ENCODE measurements at regions not wholly inside any gene's neighbourhood (a gene's known extent, or its start where the extent isn't known, plus 50 kb on each side); places are given as distances from the start of the nearest gene placed in this dataset.

DNA sequence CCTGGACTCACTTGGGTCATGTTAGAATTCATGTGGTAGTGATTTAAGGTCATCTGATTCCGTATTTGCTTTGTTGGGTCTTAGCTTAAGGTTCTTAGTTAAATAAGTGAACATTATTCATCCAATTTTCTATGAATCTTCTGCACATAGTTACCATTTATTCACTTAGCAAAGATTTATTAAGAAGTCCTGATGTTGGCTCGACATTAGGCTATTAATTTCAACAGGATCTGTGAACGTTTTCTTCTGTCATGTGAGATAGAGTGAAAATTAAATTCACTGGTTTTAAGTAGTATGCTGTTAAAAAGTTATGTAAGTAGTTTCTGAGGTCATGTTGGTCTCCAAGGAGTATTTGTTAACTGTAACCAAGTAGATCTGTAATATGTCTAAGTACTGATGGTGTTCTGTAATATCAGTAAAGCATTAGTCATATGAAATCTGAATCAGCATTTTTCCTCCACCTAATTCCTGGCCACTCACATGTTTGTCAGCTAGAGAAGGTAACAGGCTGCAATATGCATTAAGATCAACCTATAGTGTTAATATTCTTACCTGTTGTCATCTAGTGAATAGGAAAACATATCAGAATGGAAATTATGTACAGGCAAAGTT lies 155.6 kb downstream of the PCDH7 start:
- no peak for DNase-seq (ENCODE audit: low read depth)

DNA sequence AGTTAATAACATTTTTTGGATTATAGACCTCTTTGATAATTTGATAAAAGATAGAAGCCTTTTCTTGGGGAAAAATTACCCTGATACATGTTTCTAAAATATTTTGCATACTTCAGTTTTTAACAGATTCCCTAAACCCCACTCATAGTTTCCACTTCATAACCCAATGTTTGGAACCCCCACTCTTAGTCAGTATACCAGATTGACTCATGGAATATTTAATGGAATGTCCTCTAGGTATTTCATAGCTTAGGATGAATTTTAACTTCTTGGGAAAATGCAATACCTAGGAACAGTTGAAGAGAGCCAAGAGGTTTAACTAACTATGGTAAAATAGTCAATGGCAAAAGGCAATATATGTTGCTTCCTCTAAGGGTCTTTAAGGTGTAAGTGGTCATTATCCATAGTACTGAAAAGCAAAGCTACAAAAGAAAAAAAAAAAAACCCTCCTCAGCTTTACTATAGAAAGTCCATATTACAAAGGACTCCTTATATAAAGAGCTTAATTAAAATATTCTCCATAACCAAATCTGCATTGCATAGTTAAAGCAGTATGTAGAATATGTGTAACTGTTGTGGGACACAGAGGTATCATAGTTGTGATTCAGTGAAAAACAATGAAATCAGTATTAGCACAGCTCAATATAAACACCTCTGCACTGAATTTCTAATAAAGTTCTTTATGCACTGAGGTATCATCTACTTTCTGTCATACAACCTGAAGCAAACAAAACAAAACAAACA lies 159.9 kb downstream of the PCDH7 start:
- peak; percentile 19 for DNase-seq (ENCODE audit: low read depth)

DNA sequence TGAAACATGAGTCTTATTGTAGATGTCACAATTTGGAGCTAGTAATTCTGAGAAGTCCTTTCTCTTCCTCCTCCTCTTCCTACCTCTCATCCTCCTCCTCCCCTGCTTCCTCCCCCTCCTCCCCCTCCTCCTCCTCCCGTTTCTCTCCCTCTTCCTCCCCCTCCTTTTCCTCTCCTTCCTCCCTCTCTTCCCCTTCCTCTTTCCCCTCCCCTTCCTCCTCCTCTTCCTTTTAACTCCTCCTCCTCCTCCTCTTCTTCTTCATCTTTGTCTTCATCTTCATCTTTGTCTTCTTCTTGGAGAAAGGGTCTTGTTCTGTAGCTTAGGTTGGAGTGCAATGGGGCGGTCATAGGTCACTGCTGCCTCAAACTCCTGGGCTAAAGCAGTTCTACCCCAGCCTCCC lies 161.8 kb downstream of the PCDH7 start:
- no peak for DNase-seq (ENCODE audit: low read depth)

GRCh38 chr4:30882443-30882842 lies 162.3 kb downstream of the PCDH7 start:
- DNase-seq (ENCODE audit: low read depth) = no peak

- DNase-seq (ENCODE audit: low read depth) = no peak
Measured at GRCh38 chr4:30882995-30883675, 163.0 kb downstream of the PCDH7 start.

GRCh38 chr4:30901461-30902451 lies 181.6 kb downstream of the PCDH7 start:
- no peak for DNase-seq (ENCODE audit: low read depth)

DNA sequence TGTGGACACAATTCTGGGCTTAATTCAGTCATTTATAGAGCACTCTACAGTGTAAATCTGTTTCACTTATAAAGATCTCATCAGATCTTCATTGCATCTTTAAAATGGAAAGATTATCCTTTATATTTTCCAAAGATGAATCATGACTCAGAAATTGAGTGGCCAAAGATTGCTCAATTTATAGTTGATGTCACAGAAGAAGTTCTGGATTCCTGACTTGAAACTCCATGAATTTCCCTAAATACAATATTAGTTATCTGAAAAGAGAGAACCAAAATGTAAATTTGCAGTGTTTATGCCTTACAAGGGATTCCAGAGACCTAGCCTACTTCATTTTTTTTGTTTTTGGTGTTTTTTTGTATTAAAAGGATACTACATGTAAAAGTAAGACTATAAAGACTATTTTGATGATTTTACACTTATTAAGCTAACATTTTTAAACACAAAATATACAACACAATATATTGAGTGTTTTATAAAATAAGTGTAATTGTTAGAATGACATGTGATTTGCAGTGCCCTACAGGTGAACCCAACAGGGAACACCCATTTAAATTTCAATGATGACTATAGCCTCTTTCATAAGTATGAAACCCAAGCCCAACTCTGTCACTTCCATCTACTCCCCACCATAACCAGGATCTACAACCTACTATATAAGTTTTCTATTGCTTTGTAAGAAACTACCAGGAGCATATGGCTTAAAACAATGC lies 183.5 kb downstream of the PCDH7 start:
- DNase-seq (ENCODE audit: low read depth) = peak; percentile 38

DNA sequence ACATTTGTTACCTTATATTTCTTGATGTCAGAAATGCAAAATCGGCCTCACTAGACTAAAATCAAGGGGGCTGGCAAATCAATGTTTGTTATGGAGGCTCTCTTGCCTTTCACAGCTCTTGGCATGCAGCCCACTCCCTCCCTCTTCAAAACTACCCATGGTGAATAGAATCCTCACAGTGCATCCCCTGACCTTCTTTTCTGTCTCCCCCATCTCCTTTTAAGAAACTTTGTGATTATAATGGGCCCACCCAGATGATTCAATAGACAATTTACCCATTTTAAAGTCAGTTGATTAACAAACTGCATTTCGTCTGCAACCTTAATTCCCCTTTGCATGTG lies 184.0 kb downstream of the PCDH7 start:
- DNase-seq (ENCODE audit: low read depth) = no peak

DNA sequence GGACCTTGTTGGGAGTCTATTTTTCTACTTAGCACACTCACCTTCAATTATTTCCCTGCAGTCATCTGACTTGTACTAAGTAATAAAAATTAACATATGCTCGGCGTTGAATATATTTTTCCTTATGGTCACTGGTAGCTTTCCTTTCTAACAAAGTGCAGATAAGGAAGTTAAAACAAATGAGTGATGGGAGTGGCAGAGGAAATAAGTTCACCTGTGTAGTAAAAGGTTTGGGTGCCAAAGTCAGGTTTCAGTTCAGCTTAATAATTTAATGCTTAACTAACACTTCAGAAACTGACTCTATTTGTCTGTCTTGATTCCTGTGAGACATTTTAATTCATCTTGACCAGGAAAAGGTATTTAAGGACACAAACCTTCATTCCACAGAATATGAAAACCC lies 184.4 kb downstream of the PCDH7 start:
- DNase-seq (ENCODE audit: low read depth) = no peak

DNA sequence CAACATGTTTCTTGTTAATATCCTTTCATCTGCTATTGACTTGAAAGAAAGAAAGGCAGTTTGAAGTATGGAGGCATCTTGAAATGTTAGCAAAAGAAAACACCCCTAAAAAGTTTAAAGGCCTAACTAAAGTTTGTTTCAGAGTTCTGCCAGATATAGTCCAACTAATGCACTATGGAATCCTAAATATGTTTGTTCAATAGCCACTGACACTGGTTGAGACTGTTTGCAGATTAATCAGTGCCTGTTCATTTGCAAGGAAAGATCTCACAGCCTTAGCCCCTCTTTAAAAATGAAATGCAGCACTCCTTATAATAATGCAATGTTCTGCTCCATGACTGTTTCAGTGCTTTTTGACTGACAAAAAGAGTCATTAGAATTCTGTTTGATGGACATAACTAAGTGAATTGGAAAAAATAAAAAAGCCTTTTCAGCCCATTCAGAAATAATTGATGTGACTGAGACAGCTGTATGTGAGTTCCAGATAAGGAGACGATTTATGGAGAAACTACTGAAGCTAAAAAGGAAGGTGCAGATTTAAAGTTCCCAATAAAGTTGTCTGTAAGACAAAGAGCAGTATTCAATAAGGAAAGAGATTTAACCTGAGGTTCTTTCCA lies 192.0 kb downstream of the PCDH7 start:
- no peak for DNase-seq (ENCODE audit: low read depth)

DNA sequence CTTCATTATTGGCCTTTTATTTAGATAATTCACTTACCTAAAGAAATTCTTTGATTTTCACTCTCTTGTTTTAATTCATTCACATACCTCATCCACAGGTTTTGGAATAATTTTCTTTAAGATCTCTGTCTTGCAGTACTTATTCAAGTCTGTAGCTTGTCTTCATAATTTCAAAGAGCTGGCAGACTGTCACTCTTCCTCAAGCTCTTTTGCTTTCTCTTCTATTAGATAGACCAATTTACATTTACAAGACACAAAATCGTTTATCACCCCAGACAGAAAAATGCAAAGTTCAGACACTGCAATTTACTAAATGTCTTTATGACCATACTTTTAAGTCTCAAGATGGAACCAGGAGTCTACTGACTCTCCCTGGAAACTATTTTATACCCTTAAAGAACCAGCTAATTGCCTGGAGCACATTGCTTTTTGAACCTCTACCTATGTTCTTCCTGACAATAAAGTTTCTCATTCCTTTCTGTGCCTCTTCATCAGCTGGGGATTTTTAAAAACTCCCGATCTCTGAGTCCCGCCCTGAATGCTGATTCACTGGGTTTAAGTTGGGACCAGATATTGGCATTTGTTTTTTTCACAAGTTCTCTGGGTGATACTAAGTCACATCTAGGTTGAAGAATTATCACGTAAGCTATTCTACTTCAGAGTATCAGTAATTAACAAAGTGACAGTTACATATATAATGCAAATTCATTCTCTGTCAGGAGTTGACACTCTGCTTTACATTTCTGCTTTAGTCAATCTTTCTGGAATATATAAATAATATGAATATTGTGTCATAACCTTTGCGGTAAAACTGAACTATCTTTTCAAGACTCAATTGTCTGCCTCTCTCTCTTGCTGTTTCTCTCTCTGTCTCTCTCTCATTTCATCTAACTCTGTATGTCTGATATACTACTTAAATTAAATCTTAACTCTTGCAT lies 196.4 kb downstream of the PCDH7 start:
- DNase-seq (ENCODE audit: low read depth) = no peak

- DNase-seq (ENCODE audit: low read depth) = no peak
Measured at GRCh38 chr4:30917946-30918345, 197.8 kb downstream of the PCDH7 start.

GRCh38 chr4:30919458-30919857 lies 199.3 kb downstream of the PCDH7 start:
- DNase-seq (ENCODE audit: low read depth) = no peak

- no peak for DNase-seq (ENCODE audit: low read depth)
Measured at GRCh38 chr4:30920043-30920442, 199.9 kb downstream of the PCDH7 start.

DNA sequence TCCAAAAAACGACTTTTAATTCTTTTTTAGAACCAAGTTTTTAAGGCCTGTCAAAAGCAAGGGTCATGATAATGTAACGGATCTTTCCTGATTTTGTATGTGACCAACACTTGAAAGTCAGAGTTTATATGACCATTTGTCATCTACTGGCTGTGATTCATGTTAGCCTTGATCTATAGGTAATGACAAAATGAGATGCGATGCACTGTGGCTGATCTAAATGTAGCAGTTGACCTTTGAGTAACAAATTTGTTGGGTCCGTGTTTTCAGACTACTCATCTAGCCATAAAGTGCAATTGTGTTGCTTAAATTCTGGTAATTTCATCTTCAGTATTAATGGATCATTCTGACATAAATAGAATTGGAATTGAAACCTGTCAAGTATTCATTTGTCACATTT lies 202.5 kb downstream of the PCDH7 start:
- no peak for DNase-seq (ENCODE audit: low read depth)

- no peak for DNase-seq (ENCODE audit: low read depth)
Measured at GRCh38 chr4:30924495-30924894, 204.3 kb downstream of the PCDH7 start.

- DNase-seq (ENCODE audit: low read depth) = no peak
Measured at GRCh38 chr4:30929649-30930048, 209.5 kb downstream of the PCDH7 start.

DNA sequence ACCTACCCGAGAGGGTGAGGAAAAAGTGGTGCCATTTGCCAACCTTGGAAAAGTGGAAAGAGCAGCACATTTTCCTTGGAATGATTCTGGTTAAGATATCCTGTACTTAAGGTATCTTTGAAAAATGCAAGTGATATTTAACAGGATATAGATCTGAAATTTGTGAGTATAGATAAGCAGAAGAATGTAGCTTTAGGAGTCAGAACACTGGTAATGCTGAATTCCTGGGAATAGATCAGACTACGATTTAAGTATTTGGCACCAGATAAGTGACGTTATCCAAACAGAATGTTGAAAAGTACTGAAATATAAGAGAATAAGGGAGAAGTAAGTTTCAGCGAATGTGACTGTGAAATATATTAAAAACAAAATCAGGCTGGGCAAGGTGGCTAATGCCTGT lies 210.1 kb downstream of the PCDH7 start:
- DNase-seq (ENCODE audit: low read depth) = no peak

DNA sequence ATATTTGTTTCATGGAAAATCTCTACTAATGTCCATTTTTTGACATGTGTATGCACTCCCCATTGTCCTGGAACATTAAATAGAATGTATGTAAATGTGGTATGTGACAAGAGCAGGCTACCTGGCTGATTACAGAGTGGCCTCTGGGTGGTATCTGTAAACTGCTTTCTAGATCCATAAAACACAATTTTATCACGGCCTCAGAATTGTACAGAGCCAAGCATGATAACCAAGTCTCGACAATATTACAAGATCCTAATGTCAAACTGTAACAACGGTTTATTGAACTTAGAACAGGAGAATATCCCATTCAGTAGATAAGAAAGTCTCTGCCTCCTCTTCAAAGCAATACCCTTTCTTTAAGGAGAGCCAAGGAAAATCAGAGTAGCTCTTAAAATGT lies 212.4 kb downstream of the PCDH7 start:
- DNase-seq (ENCODE audit: low read depth) = no peak

DNA sequence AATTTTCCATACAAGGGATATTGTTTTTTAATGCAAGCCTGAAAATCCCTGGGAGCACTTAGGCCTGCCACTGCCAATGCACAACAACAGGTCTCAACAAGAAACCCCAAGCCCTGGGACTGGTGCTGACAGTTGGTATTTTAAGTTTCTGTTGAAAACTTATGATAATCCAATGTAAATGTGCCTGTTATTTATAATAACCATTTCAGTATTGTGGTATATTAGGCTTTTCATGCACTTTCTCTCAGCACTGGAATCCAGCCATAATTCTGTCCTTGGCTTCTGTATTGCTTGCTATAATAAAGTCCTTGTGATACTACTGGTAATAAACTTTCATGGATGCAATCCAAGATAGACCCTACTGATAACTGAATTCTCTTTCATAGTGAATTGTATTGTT lies 218.9 kb downstream of the PCDH7 start:
- DNase-seq (ENCODE audit: low read depth) = no peak
